NCI-H82 treated with DMSO at 0.1 percent for 48 hours (cell line): ENCODE measurements at regions not wholly inside any gene's neighbourhood (a gene's known extent, or its start where the extent isn't known, plus 50 kb on each side); places are given as distances from the start of the nearest gene placed in this dataset.
"Not testable (repeated sequence)": the region's sequence is repeated elsewhere in the genome, so short reads cannot be mapped to it uniquely, and the experiment has no call there.

ENCODE experiments used
- DNase-seq: peaks from one replicate; lab custom pipeline; 2025; ENCODE audit not compliant: unreplicated experiment; lab: John Stamatoyannopoulos, UW

- no peak for DNase-seq
Observed at GRCh38 chr2:180840641-180841040, 139.8 kb upstream of the UBE2E3 start.

DNA sequence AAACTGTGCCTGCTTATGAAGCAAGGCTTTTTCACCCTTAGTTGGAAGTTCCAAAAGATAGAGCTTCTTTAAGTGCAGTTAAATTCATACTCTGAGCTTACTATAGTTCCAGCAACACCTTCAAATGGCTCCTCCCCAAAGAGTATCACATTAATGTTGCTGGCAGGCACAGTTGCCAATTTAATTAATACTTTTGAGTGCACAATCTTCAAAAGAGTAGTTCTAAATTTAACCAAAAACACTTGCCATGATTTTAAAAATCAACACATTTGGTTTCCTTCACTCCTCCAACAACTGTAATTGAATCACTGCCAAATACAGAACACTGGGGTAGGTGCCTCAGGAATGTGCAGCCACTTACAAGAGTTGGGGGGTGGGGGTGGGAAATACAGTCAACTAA is 150.6 kb upstream of the UBE2E3 start:
- DNase-seq: no peak

DNA sequence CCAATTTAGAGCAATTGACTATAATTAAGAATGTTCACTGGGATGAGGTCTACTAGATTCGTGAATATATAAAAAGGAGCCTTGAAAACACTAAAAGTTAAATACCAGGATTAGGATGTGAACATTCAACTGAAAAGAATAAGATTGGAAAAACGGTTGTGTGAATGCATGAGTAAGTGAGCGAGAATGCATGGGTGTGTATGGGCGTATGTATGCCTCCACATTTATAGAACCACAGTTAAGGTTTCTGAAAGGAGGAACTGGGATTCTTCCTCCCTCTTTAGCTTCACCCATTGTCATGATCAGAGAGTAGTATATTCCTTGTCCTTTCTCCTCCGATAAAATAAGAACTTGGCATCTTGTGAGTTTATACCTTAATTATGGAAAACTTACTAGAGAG is 151.1 kb upstream of the UBE2E3 start:
- DNase-seq: no peak

DNA sequence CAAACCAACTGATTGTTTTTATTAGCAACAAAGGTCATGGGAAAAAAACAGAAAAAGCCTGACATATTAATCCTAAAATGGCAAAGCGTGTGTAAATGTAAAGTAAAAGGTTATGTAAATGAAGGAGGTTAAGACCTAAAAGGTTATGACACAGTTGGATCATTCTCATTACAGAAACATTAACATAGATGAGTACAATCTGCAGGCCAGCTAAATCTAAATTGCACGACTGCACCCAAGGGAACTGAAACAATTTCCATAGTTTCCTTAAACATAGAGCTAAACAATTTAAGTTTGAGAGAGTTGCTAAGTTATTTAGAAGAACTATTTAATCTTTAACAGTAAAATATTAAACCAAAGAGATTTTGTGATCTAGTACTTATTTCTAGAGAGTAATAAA is 151.6 kb upstream of the UBE2E3 start:
- no peak for DNase-seq

DNA sequence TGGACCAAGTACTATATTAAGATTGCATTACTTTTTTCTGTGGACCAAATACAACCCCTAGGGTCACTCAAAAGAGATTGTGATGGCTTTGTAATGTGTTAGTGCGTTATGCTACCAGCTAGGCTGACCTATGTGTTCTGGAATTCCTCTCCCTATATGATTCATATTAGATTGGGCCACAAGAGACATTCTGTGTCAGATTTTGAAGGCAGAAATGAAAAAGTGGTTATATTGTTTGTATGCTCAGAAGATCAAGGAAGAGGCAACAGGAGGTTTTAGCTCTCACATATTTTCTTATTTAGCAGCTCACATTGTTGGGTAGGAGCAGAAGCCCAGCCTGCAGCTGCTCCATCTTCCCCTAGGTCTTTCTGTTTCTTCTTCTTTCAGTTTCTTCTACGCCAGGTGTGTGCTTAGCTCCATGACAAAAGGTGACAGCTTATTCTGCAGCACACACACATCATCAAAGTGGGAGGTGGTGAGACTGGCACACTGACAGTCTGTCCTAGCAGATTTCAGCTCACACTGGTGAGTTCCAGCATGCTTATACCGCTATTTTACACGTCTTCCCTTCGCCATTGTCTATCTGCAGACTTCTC is 156.8 kb upstream of the UBE2E3 start:
- DNase-seq: no peak

- DNase-seq: no peak
Observed at GRCh38 chr2:180819106-180819505, 161.3 kb upstream of the UBE2E3 start.

DNA sequence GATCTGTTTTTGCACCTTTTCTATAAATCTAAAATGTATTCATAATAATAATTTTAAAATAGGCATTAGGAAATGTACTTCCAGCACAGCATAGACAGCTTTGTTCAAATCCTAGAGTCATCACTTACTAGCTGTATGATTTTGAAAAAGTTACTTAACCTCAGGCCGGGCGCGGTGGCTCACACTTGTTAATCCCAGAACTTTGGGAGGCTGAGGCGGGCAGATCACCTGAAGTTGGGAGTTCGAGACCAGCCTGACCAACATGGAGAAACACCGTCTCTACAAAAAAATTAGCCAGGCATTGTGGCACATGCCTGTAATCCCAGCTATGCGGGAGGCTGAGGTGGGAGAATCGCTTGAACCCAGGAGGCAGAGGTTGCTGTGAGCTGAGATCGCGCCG is 161.7 kb upstream of the UBE2E3 start:
- not testable (repeated sequence) for DNase-seq

DNA sequence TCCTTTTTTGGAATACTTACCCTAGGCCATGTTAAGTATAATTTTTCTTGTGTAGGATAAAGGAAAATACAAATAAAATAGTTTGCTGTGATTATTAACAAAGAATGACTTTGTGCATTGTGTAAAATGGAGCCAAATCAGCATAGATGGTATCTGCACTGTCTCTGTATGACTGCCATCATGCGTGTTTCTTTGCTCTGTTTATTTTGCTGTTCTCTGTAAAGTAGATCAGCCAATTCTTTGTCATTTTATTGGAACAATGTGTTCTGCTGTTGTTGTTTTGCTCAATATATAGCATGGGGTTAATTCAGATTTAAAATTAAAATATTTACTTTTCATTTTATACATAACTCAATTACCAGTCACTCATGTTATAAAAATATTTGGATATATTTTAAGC is 181.3 kb upstream of the UBE2E3 start:
- DNase-seq: no peak

DNA sequence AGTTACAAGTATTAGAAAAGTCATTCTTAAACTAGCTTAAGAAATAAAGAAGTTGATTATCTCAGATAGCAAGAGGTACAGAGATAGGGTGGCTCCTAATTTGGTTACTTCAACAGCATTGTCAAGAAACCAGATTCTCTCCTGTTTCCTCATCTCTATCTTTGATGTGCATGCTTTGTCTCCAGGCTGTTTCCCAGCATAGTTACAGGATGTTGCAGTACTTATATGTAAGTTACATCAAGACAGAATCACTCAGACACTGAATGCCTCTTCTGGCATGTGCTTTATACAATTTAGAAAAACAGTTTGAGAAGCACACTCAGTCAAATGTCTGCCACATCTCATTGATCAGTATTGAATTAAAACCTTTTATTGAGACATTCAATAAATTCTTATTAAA is 189.5 kb upstream of the UBE2E3 start:
- no peak for DNase-seq

GRCh38 chr2:180787330-180787729 is 193.1 kb upstream of the UBE2E3 start:
- no peak for DNase-seq

GRCh38 chr2:180781276-180781675 is 199.1 kb upstream of the UBE2E3 start:
- DNase-seq: no peak

DNA sequence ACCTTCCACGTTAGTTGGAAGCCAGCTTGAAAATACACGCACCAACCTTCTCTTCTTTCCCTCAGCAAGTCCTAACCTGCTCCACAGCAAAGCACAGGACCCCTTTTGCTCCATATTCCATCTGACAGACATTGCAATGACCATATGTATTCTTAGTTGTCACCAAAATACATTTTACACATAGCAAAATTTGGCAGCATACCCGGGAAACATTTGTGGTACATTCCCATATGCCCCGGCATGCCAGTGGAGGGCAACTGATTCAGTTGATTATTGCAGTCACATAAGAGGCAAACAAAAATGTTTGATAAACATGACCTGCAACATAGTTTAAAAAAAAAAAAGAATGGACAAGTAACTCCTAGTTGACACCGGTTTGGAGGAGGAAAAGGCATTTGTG is 202.1 kb upstream of the UBE2E3 start:
- no peak for DNase-seq

DNA sequence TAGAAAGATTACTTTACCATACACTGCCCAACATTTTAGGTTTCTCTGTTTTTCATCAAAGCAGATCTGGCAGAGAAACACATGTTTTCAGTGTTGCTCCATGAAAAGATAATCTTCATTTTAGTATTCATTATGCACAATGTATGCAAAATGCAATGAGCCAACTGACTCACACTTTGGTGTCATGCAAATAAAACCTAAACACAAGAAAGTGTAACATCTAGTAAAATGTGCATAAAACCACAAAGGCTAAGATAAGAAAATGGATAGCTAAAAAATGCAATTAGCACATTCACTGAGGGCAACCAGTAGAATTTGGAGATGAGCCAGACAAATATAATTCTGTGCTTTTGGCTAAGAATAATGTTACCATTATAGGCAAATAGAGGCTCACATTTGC is 203.5 kb upstream of the UBE2E3 start:
- no peak for DNase-seq

DNA sequence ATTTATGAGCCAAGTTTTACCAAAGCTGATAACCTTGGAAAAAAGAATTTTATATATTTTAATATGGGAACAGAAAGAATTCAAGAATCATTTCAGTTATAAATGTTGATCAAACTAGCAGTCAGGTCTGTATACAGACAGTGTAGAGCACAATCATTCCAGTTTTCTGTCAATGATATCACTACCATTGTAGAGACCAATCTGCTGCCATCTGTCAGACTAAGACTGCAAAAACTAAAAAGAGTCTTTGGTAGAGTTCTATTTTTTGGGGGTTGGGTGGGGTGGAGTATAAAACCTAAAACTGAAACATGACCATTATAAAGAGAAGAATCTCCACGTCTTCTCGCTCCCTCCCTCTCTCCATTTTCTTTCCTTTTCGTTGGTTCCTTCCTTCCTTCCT is 204.7 kb upstream of the UBE2E3 start:
- DNase-seq: no peak

GRCh38 chr2:180765316-180765715 is 215.1 kb upstream of the UBE2E3 start:
- not testable (repeated sequence) for DNase-seq

GRCh38 chr2:180763263-180763989 is 217.0 kb upstream of the UBE2E3 start:
- DNase-seq: no peak

DNA sequence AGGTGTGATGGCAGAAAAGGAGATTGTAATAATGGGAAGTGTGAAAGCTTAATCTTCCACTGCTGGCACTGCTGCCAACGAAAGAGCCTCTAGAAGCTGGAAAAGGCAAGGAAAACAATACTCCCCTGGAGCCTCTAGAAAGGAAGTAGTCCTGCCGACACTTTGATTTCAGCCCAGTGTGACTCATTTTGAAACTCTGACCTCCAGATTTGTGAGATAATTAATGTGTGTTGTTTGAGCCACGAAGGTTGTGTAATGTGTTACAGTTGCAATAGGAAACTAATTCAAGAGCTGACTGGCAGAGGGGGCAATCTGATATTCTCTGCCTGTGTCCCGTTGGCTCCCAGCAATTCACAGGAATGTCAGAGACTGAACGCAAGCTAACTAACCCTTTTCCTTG is 219.2 kb upstream of the UBE2E3 start:
- DNase-seq: no peak

GRCh38 chr2:180759631-180760030 is 220.8 kb upstream of the UBE2E3 start:
- DNase-seq: no peak

GRCh38 chr2:180753809-180754761 is 226.3 kb upstream of the UBE2E3 start:
- DNase-seq: no peak

DNA sequence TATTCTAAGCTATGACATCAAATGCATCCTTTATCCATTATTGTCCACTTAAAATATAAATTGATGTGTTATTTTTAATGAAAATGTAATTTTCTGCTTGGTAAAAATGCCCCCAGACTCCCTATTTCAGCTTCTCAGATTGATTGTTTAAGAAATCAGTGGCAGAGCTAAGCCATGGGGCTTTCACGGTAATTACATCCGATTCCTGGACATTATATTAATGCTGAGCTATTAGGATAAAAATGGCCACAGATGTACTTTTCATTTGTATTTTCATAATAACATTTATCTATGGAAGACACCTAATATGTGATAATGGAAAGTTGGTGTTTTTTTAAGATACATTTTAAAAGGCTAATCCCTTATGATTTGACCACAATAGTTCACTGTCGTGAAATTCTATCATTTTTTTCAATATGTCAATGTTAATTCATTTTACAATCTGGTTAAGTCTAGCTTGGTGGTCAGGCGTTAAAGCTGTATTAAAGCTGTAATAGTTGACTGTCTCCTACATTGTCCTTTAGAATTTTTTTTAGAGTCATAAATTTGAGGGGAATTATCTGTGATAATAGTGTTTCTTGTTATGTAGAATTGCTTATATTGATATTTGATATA is 229.0 kb upstream of the UBE2E3 start:
- DNase-seq: no peak

GRCh38 chr2:180747728-180748127 is 232.7 kb upstream of the UBE2E3 start:
- DNase-seq: no peak
